GM23338 (cell line): ENCODE measurements at regions not wholly inside any gene's neighbourhood (a gene's known extent, or its start where the extent isn't known, plus 50 kb on each side); places are given as distances from the start of the nearest gene placed in this dataset.
"Not testable (repeated sequence)": the region's sequence is repeated elsewhere in the genome, so short reads cannot be mapped to it uniquely, and the experiment has no call there.

Experiments used
- ATAC-seq: fragments of 200-7000 bp; cut with Tn5 transposase; 3 replicates; pipeline ENCODE4 v1.9.1; 2020
- DNase-seq: peaks from one replicate; pipeline ENCODE4 v3.0.0-alpha.2; 2015; ENCODE audit warnings: low spot score
- H2AFZ ChIP-seq: fragments of 200-600 bp; sonication (generic); 2 replicates; pipeline ENCODE4 v1.8.0; 2016; ENCODE audit warnings: antibody characterized with exemption, mild to moderate bottlenecking, moderate library complexity
- H3F3A ChIP-seq: fragments of 200-600 bp; sonication (generic); replicated peaks from 2 replicates; pipeline ENCODE4 v1.8.0; 2017; ENCODE audit warnings: antibody characterized with exemption, mixed run types, low read depth
- H3K27ac ChIP-seq: fragments of 200-600 bp; sonication (generic); 2 replicates; pipeline ENCODE4 v1.6.1; 2016; ENCODE audit warnings: low read depth
- H3K27me3 ChIP-seq: fragments of 200-600 bp; sonication (generic); 2 replicates; pipeline ENCODE4 v1.8.0; 2016; ENCODE audit warnings: mild to moderate bottlenecking, mixed run types, moderate library complexity; ENCODE audit not compliant: insufficient read depth
- H3K36me3 ChIP-seq: fragments of 200-600 bp; sonication (generic); 2 replicates; pipeline ENCODE4 v1.8.0; 2016; ENCODE audit warnings: mild to moderate bottlenecking; ENCODE audit not compliant: insufficient read depth
- H3K4me1 ChIP-seq: fragments of 200-600 bp; sonication (generic); 2 replicates; pipeline ENCODE4 v1.8.0; 2016; ENCODE audit warnings: mild to moderate bottlenecking, moderate library complexity; ENCODE audit not compliant: insufficient read depth
- H3K4me2 ChIP-seq: fragments of 200-600 bp; sonication (generic); 2 replicates; pipeline ENCODE4 v1.7.1; 2017; ENCODE audit warnings: mixed run types
- H3K4me3 ChIP-seq: fragments of 200-600 bp; sonication (generic); 2 replicates; pipeline ENCODE4 v1.6.1; 2016; ENCODE audit warnings: mixed run types
- H3K79me2 ChIP-seq: fragments of 200-600 bp; sonication (generic); replicated peaks from 2 replicates; pipeline ENCODE4 v1.8.0; 2017; ENCODE audit warnings: mild to moderate bottlenecking; ENCODE audit not compliant: insufficient read depth
- H3K9me2 ChIP-seq: fragments of 200-600 bp; sonication (generic); 2 replicates; pipeline ENCODE4 v1.8.0; 2017; ENCODE audit not compliant: insufficient read depth
- H4K20me1 ChIP-seq: fragments of 200-600 bp; sonication (generic); replicated peaks from 2 replicates; pipeline ENCODE4 v1.8.0; 2017; ENCODE audit warnings: mild to moderate bottlenecking; ENCODE audit not compliant: insufficient read depth
- H3K27ac Mint-ChIP-seq: 2 replicates; pipeline ENCODE4 v1.8.0; 2020; ENCODE audit warnings: inconsistent platforms, mild to moderate bottlenecking, moderate library complexity, mixed read lengths
- H3K27me3 Mint-ChIP-seq: 3 replicates; pipeline ENCODE4 v1.8.0; 2022; ENCODE audit warnings: low read depth, mild to moderate bottlenecking, moderate library complexity, mixed read lengths, inconsistent platforms; ENCODE audit not compliant: insufficient read depth, poor library complexity
- H3K36me3 Mint-ChIP-seq: 3 replicates; pipeline ENCODE4 v1.8.0; 2021; ENCODE audit warnings: low read depth, mild to moderate bottlenecking, inconsistent platforms, moderate library complexity, mixed read lengths
- H3K4me1 Mint-ChIP-seq: 3 replicates; pipeline ENCODE4 v1.8.0; 2020; ENCODE audit warnings: mild to moderate bottlenecking, inconsistent platforms, mixed read lengths
- H3K4me3 Mint-ChIP-seq: 3 replicates; pipeline ENCODE4 v1.8.0; 2021; ENCODE audit warnings: moderate library complexity, mild to moderate bottlenecking, inconsistent platforms, mixed read lengths
- H3K9me3 Mint-ChIP-seq: 3 replicates; pipeline ENCODE4 v1.8.0; 2020; ENCODE audit warnings: moderate library complexity, mild to moderate bottlenecking, inconsistent platforms, mixed read lengths
- EZH2 ChIP-seq: fragments of 200-600 bp; sonication (generic); IDR thresholded peaks from one replicate; pipeline ENCODE4 v1.8.0; 2017; ENCODE audit warnings: antibody characterized with exemption, mild to moderate bottlenecking, low read depth; ENCODE audit not compliant: unreplicated experiment
- EZH2phosphoT487 ChIP-seq: fragments of 200-600 bp; sonication (generic); IDR thresholded peaks from one replicate; pipeline ENCODE4 v1.8.1; 2018; ENCODE audit warnings: antibody characterized with exemption; ENCODE audit not compliant: unreplicated experiment
- JUNB ChIP-seq: IDR thresholded peaks from one replicate; pipeline ENCODE4 v1.6.1; 2016; ENCODE audit warnings: antibody characterized with exemption; ENCODE audit not compliant: unreplicated experiment
- POLR2AphosphoS5 ChIP-seq: IDR thresholded peaks from 2 replicates; pipeline ENCODE4 v1.6.1; 2016; ENCODE audit warnings: antibody characterized with exemption, low read depth
- ZNF331 ChIP-seq: fragments of 250-450 bp; sonication (Bioruptor Pico); IDR thresholded peaks from 2 replicates; pipeline ENCODE4 v1.5.0; 2020; ENCODE audit warnings: low read depth, mild to moderate bottlenecking, moderate library complexity
- ZNF462 ChIP-seq: fragments of 250-450 bp; sonication (Bioruptor Pico); IDR thresholded peaks from 2 replicates; pipeline ENCODE4 v1.5.0; 2020; ENCODE audit warnings: mild to moderate bottlenecking, moderate library complexity

- no peak overlapping the region for H2AFZ ChIP-seq
- H3F3A ChIP-seq, result no peaks in the 10 kb centered on the region
- Mint-ChIP-seq H3K9me3 (peaks cover 24% of the 10 kb centered on the region), H3K27me3 (peaks cover 3% of the 10 kb centered on the region), H3K36me3 (peaks cover 13% of the 10 kb centered on the region; the same call in 2 of the 3 replicates), H3K4me3 (no peak overlapping the region), H3K27ac (no peak overlapping the region), H3K4me1 (peaks cover 1% of the 10 kb centered on the region; the same call in 2 of the 3 replicates)
- no peak for DNase-seq
- no peak overlapping the region for H3K4me3 ChIP-seq
- H3K36me3 ChIP-seq, result no peaks in the 10 kb centered on the region
- no peaks in the 10 kb centered on the region for H4K20me1 ChIP-seq
- H3K4me2 ChIP-seq, result no peak overlapping the region
- H3K27me3 ChIP-seq, result no peaks in the 10 kb centered on the region
- no peak overlapping the region for H3K27ac ChIP-seq
- no peak for TF ChIP-seq ZNF462 (CRISPR knock-in tag)
- TF ChIP-seq EZH2, result no peak
- TF ChIP-seq JUNB, result no peak
- TF ChIP-seq EZH2phosphoT487, result no peak
- TF ChIP-seq POLR2AphosphoS5, result no peak
- no peak for TF ChIP-seq ZNF331
- peaks cover 6% of the 10 kb centered on the region; the same call in 1 of the 2 replicates for H3K9me2 ChIP-seq
- no peak for ATAC-seq
- no peaks in the 10 kb centered on the region for H3K4me1 ChIP-seq
- no peaks in the 10 kb centered on the region for H3K79me2 ChIP-seq
Measured at GRCh38 chr6:151181706-151182363, 57.9 kb upstream of the AKAP12 start.

- H3K9me3 Mint-ChIP-seq, result peaks cover 24% of the 10 kb centered on the region
- H3K36me3 ChIP-seq, H3K4me1 ChIP-seq, H3K4me1 Mint-ChIP-seq, H3K4me3 ChIP-seq, H3K79me2 ChIP-seq, H3K4me3 Mint-ChIP-seq, H3K9me2 ChIP-seq, H3K27ac Mint-ChIP-seq, H3K27ac ChIP-seq, ATAC-seq, H4K20me1 ChIP-seq, H3K27me3 ChIP-seq, H3K27me3 Mint-ChIP-seq, H3K4me2 ChIP-seq, DNase-seq, H3F3A ChIP-seq, H2AFZ ChIP-seq: not testable (repeated sequence)
- H3K36me3 Mint-ChIP-seq, result peaks cover 13% of the 10 kb centered on the region; the same call in 2 of the 3 replicates
Measured at GRCh38 chr6:151182958-151183357, 56.8 kb upstream of the AKAP12 start.
